WTC11 (cell line): ENCODE measurements at regions not wholly inside any gene's neighbourhood (a gene's known extent, or its start where the extent isn't known, plus 50 kb on each side); places are given as distances from the start of the nearest gene placed in this dataset.

Experiments
- ATAC-seq: fragments of 200-7000 bp; cut with Tn5 transposase; 2 replicates; pipeline ENCODE4 v1.10.0; 2021; ENCODE audit warnings: mild to moderate bottlenecking, moderate library complexity
- CTCF ChIA-PET: fragments of 300-600 bp; sonication (Branson Sonifier 250); formaldehyde crosslinking; loops from one replicate; lab custom pipeline; 2021; ENCODE audit warnings: antibody characterized with exemption; lab: Charles Lee
- POLR2A ChIA-PET: fragments of 350-600 bp; sonication (Branson Sonifier 250); formaldehyde crosslinking; loops from one replicate; lab custom pipeline; 2021; ENCODE audit warnings: antibody characterized with exemption; lab: Charles Lee
- DNase-seq: peaks from one replicate; pipeline ENCODE4 v3.0.0; 2021; ENCODE audit warnings: low spot score
- H3K27ac Mint-ChIP-seq: 2 replicates; pipeline ENCODE4 v1.8.0; 2021; ENCODE audit warnings: mixed read lengths
- H3K27me3 Mint-ChIP-seq: 2 replicates; pipeline ENCODE4 v1.8.0; 2021; ENCODE audit warnings: low read depth, mild to moderate bottlenecking, moderate library complexity, mixed read lengths
- H3K36me3 Mint-ChIP-seq: 2 replicates; pipeline ENCODE4 v1.8.0; 2021; ENCODE audit warnings: mixed read lengths
- H3K4me1 Mint-ChIP-seq: 2 replicates; pipeline ENCODE4 v1.8.0; 2022; ENCODE audit warnings: mixed read lengths
- H3K4me3 Mint-ChIP-seq: 2 replicates; pipeline ENCODE4 v1.8.0; 2021; ENCODE audit warnings: mild to moderate bottlenecking, moderate library complexity, mixed read lengths
- H3K9me3 Mint-ChIP-seq: 2 replicates; pipeline ENCODE4 v1.8.0; 2021; ENCODE audit warnings: mixed read lengths
- CDX4 ChIP-seq: fragments of 250-450 bp; sonication (Bioruptor Pico); IDR thresholded peaks from 2 replicates; pipeline ENCODE4 v1.9.0; 2021; ENCODE audit warnings: moderate library complexity, mild to moderate bottlenecking, inconsistent platforms, borderline replicate concordance
- CREB1 ChIP-seq: sonication (generic); formaldehyde crosslinking; IDR thresholded peaks from 2 replicates; pipeline ENCODE4 v1.8.0; 2023; ENCODE audit warnings: mild to moderate bottlenecking, missing genetic modification reagents
- FOXK1 ChIP-seq: sonication (generic); formaldehyde crosslinking; IDR thresholded peaks from 2 replicates; pipeline ENCODE4 v1.8.0; 2022; ENCODE audit warnings: mild to moderate bottlenecking, moderate library complexity, missing genetic modification reagents
- KAT7 ChIP-seq: sonication (generic); formaldehyde crosslinking; IDR thresholded peaks from 2 replicates; pipeline ENCODE4 v1.8.1; 2023; ENCODE audit warnings: missing genetic modification reagents, mild to moderate bottlenecking, borderline replicate concordance
- ZBTB21 ChIP-seq: sonication (generic); formaldehyde crosslinking; IDR thresholded peaks from 2 replicates; pipeline ENCODE4 v1.8.1; 2023; ENCODE audit warnings: mild to moderate bottlenecking, missing genetic modification reagents, borderline replicate concordance
- ZNF281 ChIP-seq: sonication (generic); formaldehyde crosslinking; IDR thresholded peaks from 2 replicates; pipeline ENCODE4 v1.8.0; 2023; ENCODE audit warnings: mild to moderate bottlenecking, missing genetic modification reagents
- ZNF416 ChIP-seq: fragments of 250-450 bp; sonication (Bioruptor Pico); IDR thresholded peaks from 2 replicates; pipeline ENCODE4 v1.9.0; 2021; ENCODE audit warnings: mild to moderate bottlenecking, inconsistent platforms
- ZNF423 ChIP-seq: fragments of 250-450 bp; sonication (Bioruptor Pico); IDR thresholded peaks from 2 replicates; pipeline ENCODE4 v2.1.2; 2022; ENCODE audit warnings: mild to moderate bottlenecking, moderate library complexity
- TF ChIP-seq, protein P1 (sequence below): sonication (generic); formaldehyde crosslinking; IDR thresholded peaks from 2 replicates; pipeline ENCODE4 v1.8.1; 2022; ENCODE audit warnings: mild to moderate bottlenecking, moderate library complexity, missing genetic modification reagents
- TF ChIP-seq, protein P2 (sequence below): fragments of 250-450 bp; sonication (Bioruptor Pico); conservative IDR thresholded peaks from 2 replicates; pipeline ENCODE4 v1.9.0; 2021; ENCODE audit warnings: mild to moderate bottlenecking
- TF ChIP-seq, protein P3 (sequence below): fragments of 250-450 bp; sonication (Bioruptor Pico); IDR thresholded peaks from 2 replicates; pipeline ENCODE4 v2.1.2; 2022; ENCODE audit warnings: mild to moderate bottlenecking, moderate library complexity
- TF ChIP-seq, protein P4 (sequence below): fragments of 250-450 bp; sonication (Bioruptor Pico); IDR thresholded peaks from 2 replicates; pipeline ENCODE4 v1.9.0; 2021; ENCODE audit warnings: mild to moderate bottlenecking
- TF ChIP-seq, protein P5 (sequence below): sonication (generic); formaldehyde crosslinking; IDR thresholded peaks from 2 replicates; pipeline ENCODE4 v1.8.0; 2022; ENCODE audit warnings: mild to moderate bottlenecking, missing genetic modification reagents

GRCh38 chr1:199944986-199945385 lies 82.5 kb upstream of the NR5A2 start:
- ATAC-seq: no peak
- no peak for TF ChIP-seq ZNF281 (CRISPR knock-in tag)
- TF ChIP-seq CDX4 (CRISPR knock-in tag): no peak
- TF ChIP-seq CREB1 (CRISPR knock-in tag): no peak
- TF ChIP-seq ZNF423 (CRISPR knock-in tag): no peak
- TF ChIP-seq, protein P1, sequence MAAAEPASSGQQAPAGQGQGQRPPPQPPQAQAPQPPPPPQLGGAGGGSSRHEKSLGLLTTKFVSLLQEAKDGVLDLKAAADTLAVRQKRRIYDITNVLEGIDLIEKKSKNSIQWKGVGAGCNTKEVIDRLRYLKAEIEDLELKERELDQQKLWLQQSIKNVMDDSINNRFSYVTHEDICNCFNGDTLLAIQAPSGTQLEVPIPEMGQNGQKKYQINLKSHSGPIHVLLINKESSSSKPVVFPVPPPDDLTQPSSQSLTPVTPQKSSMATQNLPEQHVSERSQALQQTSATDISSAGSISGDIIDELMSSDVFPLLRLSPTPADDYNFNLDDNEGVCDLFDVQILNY (CRISPR knock-in tag): no peak
- TF ChIP-seq, all 79 proteins: peak for 0
- H3K27ac Mint-ChIP-seq: no peak overlapping the region

DNA sequence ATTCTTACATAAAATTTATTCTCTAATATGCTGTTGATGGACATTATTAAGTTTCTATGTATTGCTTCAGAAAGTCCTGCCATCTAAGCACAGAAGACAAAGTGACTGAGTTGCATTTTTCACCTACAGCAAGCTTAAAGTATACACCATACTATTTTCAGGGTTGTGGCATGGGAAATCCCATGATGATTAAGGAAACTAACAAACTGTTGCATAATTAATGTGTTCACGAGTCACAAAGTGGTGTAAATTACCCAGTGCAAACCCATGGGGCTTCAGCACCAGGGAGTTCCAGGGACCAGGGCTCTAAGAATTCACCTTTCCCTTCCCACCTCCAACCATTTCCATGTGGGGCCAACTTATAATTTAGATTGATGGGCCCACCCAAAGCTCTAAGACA lies 81.9 kb upstream of the NR5A2 start:
- Mint-ChIP-seq H3K4me3 (no peak overlapping the region), H3K27ac (no peak overlapping the region), H3K36me3 (0 out of 2 replicates have a peak, but pooled peaks cover 3% of the 10 kb centered on the region), H3K4me1 (peaks cover 12% of the 10 kb centered on the region), H3K27me3 (no peaks in the 10 kb centered on the region), H3K9me3 (peaks cover 7% of the 10 kb centered on the region; the same call in 1 of the 2 replicates)
- no peak for DNase-seq
- CTCF ChIA-PET: interaction anchor here (1.3 kb wide), 1 partner anchor 9 kb away, joined by 7 read pairs; no protein-coding TSS in a partner anchor
- POLR2A ChIA-PET: no interaction called here
- TF ChIP-seq, protein P2, sequence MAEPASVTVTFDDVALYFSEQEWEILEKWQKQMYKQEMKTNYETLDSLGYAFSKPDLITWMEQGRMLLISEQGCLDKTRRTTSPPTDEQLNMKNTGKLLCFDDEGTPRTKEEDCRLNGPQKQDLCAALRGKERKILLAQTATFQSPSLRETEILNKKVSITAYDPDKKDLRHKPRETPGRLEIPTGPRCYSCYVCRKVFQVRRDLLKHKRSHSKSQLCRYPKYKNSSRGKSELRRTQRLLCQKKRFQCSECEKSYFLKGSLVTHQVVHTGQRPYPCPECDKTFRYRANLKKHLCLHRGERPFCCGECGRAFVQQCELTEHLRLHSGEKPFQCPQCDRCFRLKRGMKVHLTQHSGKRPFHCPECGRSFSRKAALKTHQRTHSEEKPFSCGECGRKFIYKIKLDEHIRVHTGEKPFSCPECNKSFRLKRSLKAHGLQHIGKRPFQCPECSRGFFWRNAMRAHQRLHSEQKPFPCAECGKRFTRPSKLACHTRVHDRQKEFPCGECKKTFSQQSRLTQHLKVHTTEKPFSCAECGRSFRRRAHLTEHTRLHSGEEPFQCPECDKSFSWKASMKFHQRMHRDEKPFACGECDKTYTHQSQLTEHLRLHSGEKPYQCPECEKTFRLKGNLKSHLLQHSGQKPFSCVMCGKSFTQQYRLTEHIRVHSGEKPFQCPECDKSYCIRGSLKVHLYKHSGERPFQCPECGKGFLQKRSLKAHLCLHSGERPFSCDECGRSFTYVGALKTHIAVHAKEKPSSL: no peak
- TF ChIP-seq ZBTB21 (CRISPR knock-in tag) (no peak), FOXK1 (CRISPR knock-in tag) (no peak), ZNF416 (CRISPR knock-in tag) (no peak)
- TF ChIP-seq, protein P3, sequence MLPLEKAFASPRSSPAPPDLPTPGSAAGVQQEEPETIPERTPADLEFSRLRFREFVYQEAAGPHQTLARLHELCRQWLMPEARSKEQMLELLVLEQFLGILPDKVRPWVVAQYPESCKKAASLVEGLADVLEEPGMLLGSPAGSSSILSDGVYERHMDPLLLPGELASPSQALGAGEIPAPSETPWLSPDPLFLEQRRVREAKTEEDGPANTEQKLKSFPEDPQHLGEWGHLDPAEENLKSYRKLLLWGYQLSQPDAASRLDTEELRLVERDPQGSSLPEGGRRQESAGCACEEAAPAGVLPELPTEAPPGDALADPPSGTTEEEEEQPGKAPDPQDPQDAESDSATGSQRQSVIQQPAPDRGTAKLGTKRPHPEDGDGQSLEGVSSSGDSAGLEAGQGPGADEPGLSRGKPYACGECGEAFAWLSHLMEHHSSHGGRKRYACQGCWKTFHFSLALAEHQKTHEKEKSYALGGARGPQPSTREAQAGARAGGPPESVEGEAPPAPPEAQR: no peak
- TF ChIP-seq, all 79 proteins: peak for 0
- no peak for ATAC-seq

More at GRCh38 chr1:199944986-199945385, 82.5 kb upstream of the NR5A2 start:
- Mint-ChIP-seq H3K4me3 (no peak overlapping the region), H3K4me1 (peaks cover 12% of the 10 kb centered on the region), H3K27me3 (no peaks in the 10 kb centered on the region), H3K36me3 (0 out of 2 replicates have a peak, but pooled peaks cover 3% of the 10 kb centered on the region), H3K9me3 (peaks cover 7% of the 10 kb centered on the region; the same call in 1 of the 2 replicates)
- CTCF ChIA-PET: interaction anchor here (0.6 to 1.3 kb wide), 2 partner anchors 9 to 25 kb away, joined by 3 to 7 read pairs; no protein-coding TSS in a partner anchor
- no peak for DNase-seq
- POLR2A ChIA-PET: no interaction called here

DNA sequence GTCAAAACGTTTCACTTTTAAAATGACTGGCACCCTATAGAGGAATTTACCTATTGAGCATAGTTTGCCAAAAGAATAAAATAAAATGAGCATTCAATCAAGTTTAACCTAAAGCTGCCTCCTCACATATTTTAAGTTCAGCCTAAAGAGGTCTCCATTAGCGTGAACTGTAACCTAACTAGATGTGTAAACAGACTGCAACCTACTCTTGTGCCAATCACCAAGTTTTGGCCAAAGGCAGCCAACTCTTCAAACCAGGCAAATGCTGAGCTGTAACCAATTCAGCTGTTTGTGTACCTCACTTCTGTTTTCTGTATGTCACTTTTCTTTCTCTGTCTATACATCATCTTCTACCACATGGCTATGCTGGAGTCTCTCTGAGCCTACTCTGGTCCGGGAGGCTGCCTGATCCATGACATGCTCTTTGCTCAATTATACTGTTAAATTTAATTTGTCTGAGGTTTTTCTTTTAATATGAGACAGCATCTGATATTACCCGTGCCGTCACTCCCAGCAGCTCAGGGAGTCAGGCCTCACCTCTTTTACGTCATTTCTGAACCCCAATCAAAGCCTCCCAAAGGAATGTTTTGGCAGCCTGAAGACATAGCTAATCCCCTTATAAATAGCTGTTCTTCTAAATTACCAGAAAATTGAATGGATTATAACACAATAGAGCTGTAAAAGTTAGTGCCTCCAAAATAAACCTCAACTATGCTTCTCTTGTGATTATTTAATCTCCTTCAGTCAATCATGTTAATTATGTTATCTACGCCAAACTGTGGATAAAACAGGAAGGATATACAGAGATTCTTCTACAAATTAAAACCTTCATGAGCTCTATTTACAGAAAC lies 81.0 kb upstream of the NR5A2 start:
- Mint-ChIP-seq H3K27ac (no peak overlapping the region), H3K27me3 (no peaks in the 10 kb centered on the region), H3K36me3 (0 out of 2 replicates have a peak, but pooled peaks cover 3% of the 10 kb centered on the region), H3K4me1 (peaks cover 12% of the 10 kb centered on the region), H3K4me3 (no peak overlapping the region), H3K9me3 (peaks cover 7% of the 10 kb centered on the region; the same call in 1 of the 2 replicates)
- ATAC-seq: no peak
- ChIA-PET POLR2A (no interaction called here), CTCF (no interaction called here)
- DNase-seq: no peak
- no peak for TF ChIP-seq KAT7
- TF ChIP-seq, protein P4, sequence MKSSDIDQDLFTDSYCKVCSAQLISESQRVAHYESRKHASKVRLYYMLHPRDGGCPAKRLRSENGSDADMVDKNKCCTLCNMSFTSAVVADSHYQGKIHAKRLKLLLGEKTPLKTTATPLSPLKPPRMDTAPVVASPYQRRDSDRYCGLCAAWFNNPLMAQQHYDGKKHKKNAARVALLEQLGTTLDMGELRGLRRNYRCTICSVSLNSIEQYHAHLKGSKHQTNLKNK (CRISPR knock-in tag): no peak
- TF ChIP-seq, protein P5, sequence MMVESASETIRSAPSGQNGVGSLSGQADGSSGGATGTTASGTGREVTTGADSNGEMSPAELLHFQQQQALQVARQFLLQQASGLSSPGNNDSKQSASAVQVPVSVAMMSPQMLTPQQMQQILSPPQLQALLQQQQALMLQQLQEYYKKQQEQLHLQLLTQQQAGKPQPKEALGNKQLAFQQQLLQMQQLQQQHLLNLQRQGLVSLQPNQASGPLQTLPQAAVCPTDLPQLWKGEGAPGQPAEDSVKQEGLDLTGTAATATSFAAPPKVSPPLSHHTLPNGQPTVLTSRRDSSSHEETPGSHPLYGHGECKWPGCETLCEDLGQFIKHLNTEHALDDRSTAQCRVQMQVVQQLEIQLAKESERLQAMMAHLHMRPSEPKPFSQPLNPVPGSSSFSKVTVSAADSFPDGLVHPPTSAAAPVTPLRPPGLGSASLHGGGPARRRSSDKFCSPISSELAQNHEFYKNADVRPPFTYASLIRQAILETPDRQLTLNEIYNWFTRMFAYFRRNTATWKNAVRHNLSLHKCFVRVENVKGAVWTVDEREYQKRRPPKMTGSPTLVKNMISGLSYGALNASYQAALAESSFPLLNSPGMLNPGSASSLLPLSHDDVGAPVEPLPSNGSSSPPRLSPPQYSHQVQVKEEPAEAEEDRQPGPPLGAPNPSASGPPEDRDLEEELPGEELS (CRISPR knock-in tag): no peak
